ENCODE measurements at regions not wholly inside any gene's neighbourhood (a gene's known extent, or its start where the extent isn't known, plus 50 kb on each side); places are given as distances from the start of the nearest gene placed in this dataset.
A peak's percentile ranks its signal among the peaks of the same experiment; 100 is the strongest.

DNA sequence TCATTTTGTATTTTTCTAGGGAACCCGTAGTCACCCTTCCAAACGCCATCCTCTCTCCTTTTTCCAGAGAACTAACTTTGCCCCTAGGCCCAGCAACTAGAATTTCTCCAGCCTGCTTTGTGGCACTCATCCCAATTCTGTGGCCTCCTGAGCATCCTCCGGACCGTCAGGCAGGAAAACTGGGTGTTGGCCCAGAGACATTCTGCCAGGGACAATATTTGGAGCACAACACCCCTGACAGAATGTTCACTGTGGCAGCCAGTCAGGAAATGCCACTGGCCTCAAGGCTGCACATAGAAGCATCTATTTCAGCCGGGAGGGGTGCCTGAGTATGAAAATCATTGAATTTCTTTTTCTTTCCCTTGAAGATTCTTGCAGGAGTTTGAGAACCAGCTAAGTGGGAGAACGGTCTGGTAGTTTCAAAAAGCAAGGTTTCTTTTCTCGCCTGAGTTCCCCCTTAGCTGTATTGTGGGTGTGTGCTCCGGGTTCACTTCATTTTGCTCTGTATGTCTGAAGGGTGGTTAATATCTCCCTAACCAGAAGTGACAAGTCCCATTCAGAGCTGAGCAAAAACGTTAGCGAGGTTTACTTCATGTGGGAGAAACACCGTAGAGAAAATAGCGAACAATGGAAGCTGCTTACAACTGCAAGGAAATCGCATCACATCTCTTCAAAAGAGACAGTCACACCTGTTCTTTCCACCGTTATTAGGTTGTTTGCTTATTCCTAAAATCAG, 108.1 kb upstream of the TPM1 start:
- DNase-seq = no peak

GRCh38 chr15:62935300-62936081, 107.1 kb upstream of the TPM1 start:
- DNase-seq = no peak

DNA sequence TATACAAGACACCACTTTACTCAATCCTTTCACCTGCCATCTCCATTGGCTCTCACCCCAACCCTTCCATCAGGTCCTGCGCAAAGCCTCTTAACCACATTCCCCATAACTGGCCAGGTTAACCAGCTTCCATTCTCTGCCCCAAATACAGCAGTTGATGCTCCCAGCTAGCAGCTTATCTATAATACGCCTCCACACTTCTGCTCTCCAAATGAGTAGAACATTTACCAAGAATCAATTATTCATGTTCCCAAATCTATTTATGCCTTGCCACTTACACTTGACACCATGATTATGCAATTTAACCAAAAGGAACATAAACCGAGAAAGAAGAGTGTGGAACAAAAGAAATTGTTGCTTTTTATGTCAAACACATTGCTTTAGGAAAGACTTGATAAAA, 103.7 kb upstream of the TPM1 start:
- no peak for DNase-seq

DNA sequence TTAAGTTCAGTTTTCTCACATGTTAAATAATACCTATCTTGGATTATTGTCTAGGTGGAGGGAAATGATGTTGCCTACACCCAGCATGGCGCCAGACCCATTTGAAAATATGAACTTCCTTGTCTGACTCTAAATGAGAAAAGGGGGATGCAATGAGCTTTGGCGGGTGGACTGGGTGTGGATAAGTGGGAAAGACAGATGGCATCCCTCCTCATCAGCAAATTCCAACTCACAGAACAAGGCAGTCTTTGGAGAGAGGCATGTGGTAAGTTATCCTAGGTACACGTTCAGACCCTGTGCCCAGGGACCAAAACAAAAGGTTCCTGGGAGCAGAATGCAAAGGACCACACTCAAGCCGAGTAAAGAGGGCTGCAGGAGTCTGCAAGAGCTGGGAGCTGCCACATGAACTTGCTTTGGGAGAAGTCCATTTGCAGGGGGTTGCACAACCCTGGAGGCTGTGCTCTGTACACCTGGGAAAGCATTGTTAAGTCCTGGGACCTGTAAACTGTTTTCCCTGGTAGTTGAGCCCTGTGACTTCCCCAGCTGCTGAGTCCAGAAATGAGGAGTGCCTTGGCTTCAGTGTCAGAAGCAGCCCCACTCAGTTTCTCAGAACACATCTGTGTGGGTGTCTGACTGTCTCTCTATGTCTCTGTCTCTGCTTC, 102.3 kb upstream of the TPM1 start:
- DNase-seq = no peak

DNA sequence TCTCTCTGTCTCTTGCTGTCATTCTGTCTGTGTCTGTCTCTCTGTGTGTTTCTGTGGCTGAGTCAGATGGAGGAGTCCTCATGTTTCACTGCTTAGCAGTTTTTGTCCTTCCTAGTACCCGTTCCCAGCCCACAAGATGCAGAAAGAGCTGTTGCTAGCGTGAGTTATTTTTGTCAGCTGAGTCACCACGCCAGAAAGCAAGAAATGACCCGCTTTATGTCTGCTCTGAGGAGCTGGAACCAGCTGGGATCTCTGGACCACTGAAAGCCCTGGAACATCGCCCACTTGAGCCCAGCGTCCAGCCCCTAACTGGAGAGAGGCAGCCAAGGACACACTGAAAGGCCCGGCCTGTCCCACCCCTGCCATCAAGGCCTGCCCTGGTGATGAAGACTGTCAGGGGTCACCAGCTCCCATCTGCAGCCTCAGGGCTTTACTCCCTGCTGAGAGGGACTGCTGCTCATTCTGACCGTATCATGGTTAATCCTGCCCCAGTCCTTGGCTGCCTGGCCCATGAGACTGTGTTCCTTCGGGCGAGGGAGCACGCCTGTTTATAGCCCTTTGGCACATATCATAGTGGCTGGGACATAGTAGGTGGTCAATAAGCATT, 101.7 kb upstream of the TPM1 start:
- peak; percentile 39 for DNase-seq

DNA sequence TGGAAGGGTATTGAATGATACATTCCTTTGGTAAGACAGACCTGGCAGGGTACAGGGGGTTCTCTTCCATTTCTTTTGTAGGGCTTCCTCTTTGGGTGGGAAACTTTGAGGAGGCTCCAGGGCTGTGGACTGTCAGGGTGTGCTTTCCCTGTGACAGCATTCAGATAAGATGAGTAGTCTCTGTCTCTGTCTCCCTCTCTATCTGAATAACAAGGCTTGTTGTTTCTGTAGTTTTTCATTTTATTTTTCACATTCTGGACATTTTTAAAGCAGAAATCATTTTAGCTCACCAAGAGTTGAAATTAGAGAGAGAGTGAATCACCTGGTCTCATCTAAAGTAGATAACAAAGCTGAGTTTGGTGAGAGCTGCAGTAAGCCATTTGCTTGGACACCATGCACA, 100.8 kb upstream of the TPM1 start:
- no peak for DNase-seq

DNA sequence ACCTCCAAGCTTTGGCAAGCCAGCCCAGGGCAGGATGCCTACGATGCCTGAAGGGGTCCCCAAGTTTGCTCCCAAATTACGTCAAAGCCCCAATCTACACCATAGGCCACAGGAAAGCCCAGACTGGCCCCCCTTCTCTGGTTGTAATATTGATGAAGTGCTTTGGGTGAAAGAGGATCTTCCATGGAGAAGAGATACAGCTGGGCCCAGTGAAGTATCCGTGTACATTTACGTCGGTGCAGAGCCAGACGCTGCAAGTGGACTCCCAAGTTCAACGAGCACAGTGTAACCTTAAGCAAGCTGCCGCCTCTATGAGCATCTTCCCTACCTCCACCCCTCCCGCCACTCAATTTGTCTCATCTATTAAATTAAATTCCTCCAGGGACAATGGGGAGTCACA, 100.1 kb upstream of the TPM1 start:
- DNase-seq = no peak

DNA sequence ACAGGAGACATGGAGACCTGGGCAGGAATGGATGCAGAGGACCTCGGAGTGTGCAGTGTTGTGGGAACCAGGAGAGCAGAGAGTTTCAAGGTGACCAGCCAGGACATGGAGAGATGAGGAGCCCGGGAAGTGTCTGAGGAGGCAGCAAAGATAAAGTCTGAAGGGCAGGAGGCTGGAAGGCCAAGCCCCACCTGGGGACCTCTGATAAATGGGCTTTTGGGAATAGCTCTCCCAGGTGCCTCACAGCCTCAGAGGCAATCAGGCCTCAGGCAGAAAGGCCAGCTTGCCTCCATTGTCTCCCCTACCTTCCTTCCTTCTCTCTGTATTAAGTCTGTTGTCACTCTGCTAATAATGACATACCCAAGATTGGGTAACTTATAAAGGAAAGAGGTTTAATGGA, 97.5 kb upstream of the TPM1 start:
- no peak for DNase-seq

- DNase-seq = no peak
These were observed 96.8 kb upstream of the TPM1 start for GRCh38 chr15:62945760-62946159.

- no peak for DNase-seq
These were observed 95.6 kb upstream of the TPM1 start for GRCh38 chr15:62946940-62947339.

- no peak for DNase-seq
These were observed 92.0 kb upstream of the TPM1 start for GRCh38 chr15:62950462-62950931.

DNA sequence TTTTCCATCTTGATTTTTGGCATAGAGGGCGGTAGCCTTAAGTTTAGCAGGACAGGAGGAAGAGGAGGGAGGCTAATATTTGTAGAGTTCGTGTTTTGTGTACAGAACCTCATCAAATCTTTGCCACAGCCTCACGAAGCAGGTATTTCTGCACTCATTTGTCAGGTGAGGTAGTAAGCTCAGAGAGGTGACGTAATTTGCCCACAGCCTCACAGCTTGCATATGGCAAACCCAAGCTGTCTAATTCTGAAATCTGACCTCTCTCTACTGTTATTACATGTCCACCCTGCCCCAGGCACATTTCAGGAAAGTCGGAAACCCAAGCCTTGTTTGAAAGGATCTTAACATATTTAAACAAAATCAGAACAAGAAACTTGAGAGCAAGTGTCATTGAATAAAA, 91.1 kb upstream of the TPM1 start:
- no peak for DNase-seq

- no peak for DNase-seq
These were observed 89.5 kb upstream of the TPM1 start for GRCh38 chr15:62953021-62953420.

- DNase-seq = no peak
These were observed 89.0 kb upstream of the TPM1 start for GRCh38 chr15:62953496-62954045.

DNA sequence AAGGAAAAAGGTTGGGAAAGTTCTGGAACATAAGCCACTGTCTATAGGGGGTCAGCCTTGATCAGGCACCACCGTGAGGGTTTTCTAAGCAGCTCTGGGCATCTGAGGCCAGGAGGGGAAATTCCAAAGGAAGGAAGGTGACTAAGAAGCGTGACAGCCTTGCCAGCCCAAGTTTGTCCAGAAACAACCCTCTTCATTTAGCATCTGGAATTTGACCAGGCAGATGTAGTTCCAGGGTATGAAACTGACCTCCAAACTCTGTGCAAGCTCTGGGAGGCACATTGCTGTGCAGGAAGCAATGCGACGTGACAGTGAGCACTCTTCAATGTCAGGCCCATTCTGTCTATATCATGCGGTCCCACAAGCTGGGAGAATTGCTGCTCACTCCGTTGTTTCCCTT, 85.4 kb upstream of the TPM1 start:
- DNase-seq = no peak

DNA sequence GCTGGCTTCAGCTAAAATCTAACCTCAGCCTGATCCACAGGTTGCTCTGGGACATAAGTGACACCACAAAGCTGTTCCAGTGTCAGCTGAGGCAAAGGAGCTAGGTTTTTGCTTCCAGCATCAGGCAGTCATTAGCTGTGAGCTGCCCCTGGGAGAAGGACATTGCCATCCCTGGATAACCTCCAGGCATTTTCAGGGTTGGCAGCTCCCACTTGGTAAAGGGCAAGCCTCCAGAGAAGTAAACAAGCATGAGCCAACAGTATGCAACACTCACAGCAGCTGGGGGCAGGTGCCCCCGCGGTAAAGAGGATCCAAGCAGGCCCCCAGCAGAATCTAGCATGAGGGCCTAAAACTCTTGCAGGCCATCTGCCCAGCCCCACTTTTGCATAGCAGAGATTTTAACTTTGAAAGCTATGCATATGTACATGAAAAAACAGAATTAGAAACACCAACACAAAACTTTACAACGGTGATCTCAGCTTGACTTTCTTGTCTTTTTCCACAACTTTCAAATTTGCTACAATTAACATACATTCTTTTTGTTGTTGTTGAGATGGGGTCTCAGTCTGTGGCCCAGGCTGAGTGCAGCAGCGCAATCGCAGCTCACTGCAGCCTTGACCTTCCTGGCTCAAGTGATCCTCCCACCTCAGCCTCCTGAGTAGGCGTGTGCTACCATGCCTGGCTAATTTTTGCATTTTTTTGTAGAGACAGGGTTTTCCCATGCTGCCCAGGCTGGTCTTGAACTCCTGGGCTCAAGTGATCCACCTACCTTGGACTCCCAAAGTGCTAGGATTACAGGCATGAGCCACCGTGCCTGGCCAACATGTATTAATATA, 83.8 kb upstream of the TPM1 start:
- no peak for DNase-seq

DNA sequence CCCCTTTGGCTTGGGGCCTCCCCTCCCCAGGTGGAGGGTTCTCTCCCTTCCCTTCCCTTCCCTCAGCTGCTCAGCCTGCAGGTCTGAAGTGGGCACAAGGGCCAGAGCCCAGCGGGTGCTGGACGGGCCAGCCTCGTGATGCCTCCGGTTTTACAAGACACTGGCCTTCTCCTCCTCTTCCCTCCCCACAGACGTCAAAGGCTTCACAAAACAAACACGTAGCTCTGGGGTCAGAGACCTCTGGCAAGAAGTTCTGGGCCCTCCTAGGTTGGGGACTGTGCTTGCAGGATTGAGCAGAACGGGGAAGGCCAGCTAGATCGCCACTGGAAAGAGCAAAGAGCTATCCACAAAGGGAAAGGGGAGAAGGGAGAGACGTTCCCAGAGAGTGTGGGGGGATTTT, 81.4 kb upstream of the TPM1 start:
- DNase-seq = no peak

- DNase-seq = no peak
These were observed 80.2 kb upstream of the TPM1 start for GRCh38 chr15:62962101-62962995.

GRCh38 chr15:62964251-62964650, 78.3 kb upstream of the TPM1 start:
- no peak for DNase-seq

- DNase-seq = no peak
These were observed 76.1 kb upstream of the TPM1 start for GRCh38 chr15:62966294-62967078.

All from stimulated activated CD4-positive, alpha-beta T cell treated with anti-CD3 and anti-CD28 coated beads, Interleukin-1b, Interleukin-23, amount 100 ng/mL, for 48 hours (primary cell).